Common myeloid progenitor, CD34-positive (primary cell): ENCODE measurements at regions not wholly inside any gene's neighbourhood (a gene's known extent, or its start where the extent isn't known, plus 50 kb on each side); places are given as distances from the start of the nearest gene placed in this dataset.
"Not testable (repeated sequence)": the region's sequence is repeated elsewhere in the genome, so short reads cannot be mapped to it uniquely, and the experiment has no call there.

Source experiments
- CTCF ChIA-PET: fragments of 350-600 bp; sonication (Branson Sonifier 250); formaldehyde crosslinking; loops from one replicate; lab custom pipeline; 2021; ENCODE audit warnings: antibody characterized with exemption; lab: Charles Lee
- POLR2A ChIA-PET: fragments of 350-600 bp; sonication (Branson Sonifier 250); formaldehyde crosslinking; loops from one replicate; lab custom pipeline; 2021; ENCODE audit warnings: antibody characterized with exemption; lab: Charles Lee
- DNase-seq, 3 donors: peaks; one replicate each; pipeline versions ENCODE4 v3.0.0 to v3.0.0-alpha.2; 2013
- H3K27ac ChIP-seq, 2 experiments: 1 replicate in 1 of 2; 2 replicates in 1 of 2; pipeline ENCODE4 v1.7.0; 2013; ENCODE audit warnings: inconsistent platforms in 2 of 2, low read length in 2 of 2, mild to moderate bottlenecking in 2 of 2, low read depth in 1 of 2, moderate library complexity in 1 of 2; ENCODE audit not compliant: severe bottlenecking in 2 of 2, insufficient read depth in 1 of 2, poor library complexity in 1 of 2
- H3K27me3 ChIP-seq, 5 experiments: replicated peaks in 2 of 5; 1 replicate in 3 of 5; 2 replicates in 2 of 5; pipeline versions ENCODE4 v1.6.1 to v1.7.0; 2013; ENCODE audit warnings: low read length in 4 of 5, mild to moderate bottlenecking in 2 of 5, moderate library complexity in 2 of 5, inconsistent platforms in 1 of 5; ENCODE audit not compliant: insufficient read depth in 5 of 5, control insufficient read depth in 4 of 5
- H3K36me3 ChIP-seq, 4 experiments: 1 replicate in 2 of 4; 2 replicates in 2 of 4; pipeline versions ENCODE4 v1.6.1 to v1.7.0; 2013; ENCODE audit warnings: low read length in 3 of 4, control low read depth in 1 of 4, mild to moderate bottlenecking in 1 of 4; ENCODE audit not compliant: control insufficient read depth in 4 of 4, insufficient read depth in 4 of 4
- H3K4me1 ChIP-seq, 4 experiments: 1 replicate in 3 of 4; 2 replicates in 1 of 4; pipeline versions ENCODE4 v1.6.1 to v1.7.1; 2013; ENCODE audit warnings: low read length in 3 of 4, mild to moderate bottlenecking in 3 of 4, control low read depth in 1 of 4, inconsistent platforms in 1 of 4, moderate library complexity in 1 of 4; ENCODE audit not compliant: control insufficient read depth in 4 of 4, insufficient read depth in 4 of 4; ENCODE audit errors: control extremely low read depth in 1 of 4
- H3K4me3 ChIP-seq, 7 experiments: 1 replicate in 4 of 7; 2 replicates in 3 of 7; pipeline versions ENCODE4 v1.5.1 to v1.7.0; 2013; ENCODE audit warnings: mild to moderate bottlenecking in 7 of 7, low read length in 6 of 7, moderate library complexity in 6 of 7, inconsistent platforms in 2 of 7, low read depth in 2 of 7, control low read depth in 1 of 7; ENCODE audit not compliant: insufficient read depth in 4 of 7, control insufficient read depth in 1 of 7; ENCODE audit errors: extremely low read depth in 1 of 7
- H3K9me3 ChIP-seq, 5 experiments: 1 replicate in 4 of 5; 2 replicates in 1 of 5; pipeline versions ENCODE4 v1.6.1 to v1.7.1; 2013; ENCODE audit warnings: low read length in 4 of 5, mild to moderate bottlenecking in 2 of 5, inconsistent platforms in 1 of 5, low read depth in 1 of 5, moderate library complexity in 1 of 5; ENCODE audit not compliant: control insufficient read depth in 4 of 5, insufficient read depth in 2 of 5; ENCODE audit errors: control extremely low read depth in 1 of 5
- WGBS: methylation state at CpG from one replicate; pipeline ENCODE4 v1.1.5; 2013; ENCODE audit not compliant: insufficient coverage; 5-methylcytosine and 5-hydroxymethylcytosine counted together

GRCh38 chr13:96934889-96935489, 59.3 kb downstream of the OXGR1 start:
- Histone ChIP-seq H3K36me3 (no peaks in the 10 kb centered on the region), H3K9me3 (no peaks in the 10 kb centered on the region), H3K4me3 (no peak overlapping the region), H3K4me1 (no peaks in the 10 kb centered on the region), H3K27ac (no peak overlapping the region), H3K27me3 (peaks cover 0 to 3% (median 2%) of the 10 kb centered on the region in 5 experiments)
- CTCF ChIA-PET = interaction anchor here (0.6 kb wide), 1 partner anchor 100 kb away, joined by 3 read pairs; no protein-coding TSS in a partner anchor
- 78% methylated on average over 6 of the region's 6 CpGs for WGBS
- no peak for DNase-seq
- POLR2A ChIA-PET = no interaction called here

DNA sequence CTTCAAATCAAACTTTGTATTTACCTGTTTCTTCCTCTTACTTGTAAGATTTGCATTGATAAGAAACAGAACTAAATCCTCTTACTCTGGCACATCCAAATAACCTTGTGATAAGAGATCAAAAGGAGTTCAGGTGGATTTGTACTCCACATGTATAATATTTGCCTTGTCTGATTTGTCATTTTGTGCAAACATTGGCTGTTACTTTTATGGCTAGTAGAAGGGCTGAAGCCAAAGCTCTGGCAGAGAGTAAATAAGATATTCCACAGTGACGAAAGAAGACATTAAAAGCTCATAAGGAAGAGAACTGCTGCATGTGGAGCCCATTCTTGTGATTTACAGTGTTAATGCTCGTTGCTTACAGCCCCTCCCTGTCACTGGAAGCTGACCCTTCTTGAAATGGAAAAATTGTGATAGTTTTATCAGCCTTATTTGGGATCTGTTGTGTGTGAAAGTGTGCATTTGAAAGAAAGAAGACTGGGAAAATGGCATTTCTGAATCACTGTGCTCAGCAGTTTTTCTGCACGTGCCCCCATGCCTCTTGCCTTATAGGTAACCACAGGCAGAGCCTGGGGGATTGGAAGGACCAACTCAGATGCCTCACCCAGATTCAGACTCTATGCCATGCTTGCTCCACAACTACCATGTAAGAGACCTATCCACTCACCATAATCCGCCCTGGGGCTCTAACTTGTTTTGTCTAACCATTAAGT, 68.2 kb downstream of the OXGR1 start:
- H3K9me3 ChIP-seq = peaks cover 0 to 1% (median 0%) of the 10 kb centered on the region in 5 experiments
- no peaks in the 10 kb centered on the region for H3K36me3 ChIP-seq
- H3K4me3 ChIP-seq = no peak overlapping the region
- 86% methylated on average over 3 of the region's 4 CpGs for WGBS
- no peaks in the 10 kb centered on the region for H3K27me3 ChIP-seq
- ChIA-PET POLR2A (no interaction called here), CTCF (no interaction called here)
- no peak for DNase-seq
- H3K27ac ChIP-seq = no peak overlapping the region
- no peaks in the 10 kb centered on the region for H3K4me1 ChIP-seq

- no peak overlapping the region for H3K4me3 ChIP-seq
- POLR2A ChIA-PET = no interaction called here
- no peak for DNase-seq
- no peaks in the 10 kb centered on the region for H3K4me1 ChIP-seq
- H3K9me3 ChIP-seq = peaks cover 0 to 1% (median 0%) of the 10 kb centered on the region in 5 experiments
- CTCF ChIA-PET = no interaction called here
- 100% methylated on average over 1 of the region's 2 CpGs for WGBS
- H3K27me3 ChIP-seq = no peaks in the 10 kb centered on the region
- no peaks in the 10 kb centered on the region for H3K36me3 ChIP-seq
- H3K27ac ChIP-seq = no peak overlapping the region
These were observed 68.8 kb downstream of the OXGR1 start for GRCh38 chr13:96925477-96925876.

DNA sequence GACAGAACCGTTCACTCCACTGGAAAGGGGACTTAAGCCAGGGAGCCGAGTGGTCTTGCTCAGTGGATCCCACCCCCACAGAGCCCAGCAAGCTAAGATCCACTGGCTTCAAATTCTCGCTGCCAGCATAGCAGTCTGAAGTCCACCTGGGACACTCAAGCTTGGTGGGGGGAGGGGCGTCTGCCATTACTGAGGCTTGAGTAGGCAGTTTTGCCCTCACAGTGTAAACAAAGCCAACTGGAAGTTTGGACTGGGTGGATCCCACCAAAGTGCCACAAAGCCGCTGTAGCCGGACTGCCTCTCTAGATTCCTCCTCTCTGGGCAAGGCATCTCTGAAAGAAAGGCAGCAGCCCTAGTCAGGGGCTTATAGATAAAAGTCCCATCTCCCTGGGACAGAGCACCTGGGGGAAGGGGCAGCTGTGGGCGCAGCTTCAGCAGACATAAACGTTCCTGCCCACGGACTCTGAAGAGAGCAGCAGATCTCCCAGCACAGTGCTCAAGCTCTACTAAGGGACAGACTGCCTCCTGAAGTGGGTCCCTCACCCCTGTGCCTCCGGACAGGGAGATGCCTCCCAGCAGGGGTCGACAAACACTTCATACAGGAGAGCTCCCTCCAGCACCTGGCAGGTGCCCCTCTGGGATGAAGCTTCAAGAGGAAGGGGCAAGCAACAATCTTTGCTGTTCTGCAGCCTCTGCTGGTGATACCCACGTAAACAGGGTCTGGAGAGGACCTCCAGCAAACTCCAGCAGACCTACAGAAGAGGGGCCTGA, 75.2 kb downstream of the OXGR1 start:
- CTCF ChIA-PET, POLR2A ChIA-PET, H3K9me3 ChIP-seq, H3K4me3 ChIP-seq, H3K27me3 ChIP-seq, H3K27ac ChIP-seq, H3K36me3 ChIP-seq, DNase-seq, H3K4me1 ChIP-seq: not testable (repeated sequence)
- WGBS = 98% methylated on average over 9 of the region's 12 CpGs

DNA sequence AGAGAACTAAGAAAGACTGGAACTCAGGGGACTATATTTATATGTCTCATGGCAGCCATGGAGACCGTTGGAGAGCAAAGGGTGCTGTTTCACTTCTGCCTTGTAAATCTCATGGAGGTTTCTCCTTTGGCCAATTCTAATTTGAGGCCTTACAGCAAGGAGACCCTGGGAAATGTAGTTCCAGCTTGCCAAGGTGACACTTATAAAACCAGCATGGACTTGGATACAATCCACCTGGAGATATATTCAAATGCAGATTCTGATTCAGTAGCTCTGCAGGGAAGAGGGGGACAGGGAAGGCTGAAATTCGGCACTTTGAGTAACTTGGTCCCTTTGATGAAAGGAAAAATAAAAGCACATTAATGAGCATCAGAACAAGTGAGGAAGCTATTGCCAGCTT, 90.0 kb downstream of the OXGR1 start:
- ChIA-PET CTCF (no interaction called here), POLR2A (no interaction called here)
- Histone ChIP-seq H3K9me3 (no peaks in the 10 kb centered on the region), H3K36me3 (no peaks in the 10 kb centered on the region), H3K4me1 (peaks cover 0 to 2% (median 0%) of the 10 kb centered on the region in 4 experiments), H3K4me3 (no peak overlapping the region), H3K27ac (no peak overlapping the region), H3K27me3 (no peaks in the 10 kb centered on the region)
- DNase-seq = no peak
- WGBS = 63% methylated on average over 1 of the region's 2 CpGs

- Histone ChIP-seq H3K9me3 (no peaks in the 10 kb centered on the region), H3K4me3 (no peak overlapping the region), H3K4me1 (peaks cover 0 to 2% (median 0%) of the 10 kb centered on the region in 4 experiments), H3K36me3 (no peaks in the 10 kb centered on the region), H3K27ac (no peak overlapping the region), H3K27me3 (no peaks in the 10 kb centered on the region)
- CTCF ChIA-PET = no interaction called here
- POLR2A ChIA-PET = no interaction called here
- WGBS = 100% methylated on average over 1 of the region's 2 CpGs
- no peak for DNase-seq
These were observed 91.2 kb downstream of the OXGR1 start for GRCh38 chr13:96903085-96903484.

GRCh38 chr13:96900986-96901385, 93.3 kb downstream of the OXGR1 start:
- POLR2A ChIA-PET = no interaction called here
- no peaks in the 10 kb centered on the region for H3K36me3 ChIP-seq
- no peak for DNase-seq
- no peaks in the 10 kb centered on the region for H3K27me3 ChIP-seq
- H3K4me1 ChIP-seq = peaks cover 0 to 2% (median 0%) of the 10 kb centered on the region in 4 experiments
- no peaks in the 10 kb centered on the region for H3K9me3 ChIP-seq
- WGBS = 61% methylated on average over 3 of the region's 4 CpGs
- H3K4me3 ChIP-seq = no peak overlapping the region
- CTCF ChIA-PET = interaction anchor here (1.5 kb wide), 1 partner anchor 10 kb away, joined by 4 read pairs; no protein-coding TSS in a partner anchor
- H3K27ac ChIP-seq = no peak overlapping the region
